Astrocyte (in vitro differentiated cells and primary cell): ENCODE measurements at regions not wholly inside any gene's neighbourhood (a gene's known extent, or its start where the extent isn't known, plus 50 kb on each side); places are given as distances from the start of the nearest gene placed in this dataset.

Source experiments
- DNase-seq: peaks from one replicate; pipeline ENCODE4 v3.0.0-alpha.2; 2010; ENCODE audit warnings: low read depth
- FAIRE-seq: peaks from 2 replicates; lab custom pipeline; 2011; peaks lifted over from hg19 to GRCh38; lab: Jason Lieb, UNC
- H2AFZ ChIP-seq: 2 replicates; pipeline ENCODE4 v1.6.0; 2012; ENCODE audit warnings: low read depth, low read length, inconsistent platforms
- H3K27ac ChIP-seq: 2 replicates; pipeline ENCODE4 v1.5.1; 2011; ENCODE audit warnings: low read depth, low read length, inconsistent platforms
- H3K27me3 ChIP-seq: 2 replicates; pipeline ENCODE4 v1.6.0; 2011; ENCODE audit warnings: low read length, inconsistent platforms; ENCODE audit not compliant: insufficient read depth
- H3K36me3 ChIP-seq: 2 replicates; pipeline ENCODE4 v1.5.1; 2011; ENCODE audit warnings: low read length, inconsistent platforms; ENCODE audit not compliant: insufficient read depth
- H3K4me1 ChIP-seq: 2 replicates; pipeline ENCODE4 v1.5.1; 2011; ENCODE audit warnings: low read length, inconsistent platforms; ENCODE audit not compliant: insufficient read depth
- H3K4me2 ChIP-seq: 2 replicates; pipeline ENCODE4 v1.6.0; 2012; ENCODE audit warnings: low read length, inconsistent platforms
- H3K4me3 ChIP-seq: 2 replicates; pipeline ENCODE4 v1.5.1; 2011; ENCODE audit warnings: low read depth, mild to moderate bottlenecking, low read length, inconsistent platforms; ENCODE audit not compliant: insufficient read depth
- H3K79me2 ChIP-seq: 2 replicates; pipeline ENCODE4 v1.6.0; 2012; ENCODE audit warnings: mild to moderate bottlenecking, low read length, inconsistent platforms; ENCODE audit not compliant: insufficient read depth
- H3K9ac ChIP-seq: 2 replicates; pipeline ENCODE4 v1.6.0; 2012; ENCODE audit warnings: mild to moderate bottlenecking, low read length, inconsistent platforms
- H3K9me3 ChIP-seq: 2 replicates; pipeline ENCODE4 v1.5.1; 2012; ENCODE audit warnings: low read depth, mild to moderate bottlenecking, low read length, inconsistent platforms; ENCODE audit not compliant: insufficient read depth
- H4K20me1 ChIP-seq: 2 replicates; pipeline ENCODE4 v1.6.0; 2012; ENCODE audit warnings: low read length, inconsistent platforms; ENCODE audit not compliant: insufficient read depth
- H3K27ac Mint-ChIP-seq: one replicate; pipeline ENCODE4 v1.8.0; 2021; ENCODE audit warnings: mild to moderate bottlenecking, mixed read lengths; ENCODE audit not compliant: unreplicated experiment
- H3K27me3 Mint-ChIP-seq: one replicate; pipeline ENCODE4 v1.8.0; 2021; ENCODE audit warnings: low read depth, mixed read lengths; ENCODE audit not compliant: unreplicated experiment
- H3K36me3 Mint-ChIP-seq: one replicate; pipeline ENCODE4 v1.8.0; 2021; ENCODE audit warnings: low read depth, mixed read lengths; ENCODE audit not compliant: unreplicated experiment
- H3K4me1 Mint-ChIP-seq: one replicate; pipeline ENCODE4 v1.8.0; 2021; ENCODE audit warnings: low read depth, mixed read lengths; ENCODE audit not compliant: unreplicated experiment
- H3K4me3 Mint-ChIP-seq: one replicate; pipeline ENCODE4 v1.8.0; 2021; ENCODE audit warnings: mild to moderate bottlenecking, moderate library complexity, mixed read lengths; ENCODE audit not compliant: unreplicated experiment
- H3K9me3 Mint-ChIP-seq: one replicate; pipeline ENCODE4 v1.8.0; 2021; ENCODE audit warnings: mild to moderate bottlenecking, mixed read lengths; ENCODE audit not compliant: unreplicated experiment
- EZH2 ChIP-seq: IDR thresholded peaks from 2 replicates; pipeline ENCODE4 v1.6.1; 2012; ENCODE audit warnings: mild to moderate bottlenecking, low read length, inconsistent platforms; ENCODE audit not compliant: insufficient read depth
- TF ChIP-seq, protein P1 (sequence below): IDR thresholded peaks from 2 replicates; pipeline ENCODE4 v1.5.1; 2011; ENCODE audit warnings: low read depth, mild to moderate bottlenecking, inconsistent platforms, low read length, moderate library complexity; ENCODE audit not compliant: insufficient read depth

DNA sequence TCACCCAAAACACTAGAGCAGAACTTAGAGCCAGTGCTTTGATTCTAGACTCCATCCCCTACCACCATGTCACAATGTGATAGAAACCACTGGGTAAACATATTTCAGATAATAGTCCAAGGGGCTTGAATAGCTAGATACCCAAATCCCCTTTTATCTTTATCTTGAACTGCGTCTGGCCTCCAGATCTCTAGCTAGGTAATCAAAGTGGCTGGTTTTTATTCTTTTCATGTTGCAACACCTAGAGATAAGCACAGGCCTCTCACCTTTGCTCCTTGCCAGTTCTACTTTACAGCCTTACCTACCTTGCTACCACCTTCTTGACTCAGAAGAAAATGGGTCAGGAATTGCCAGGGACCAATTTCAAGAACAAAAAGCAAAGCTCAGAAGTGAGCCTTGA is 171.2 kb downstream of the C1D start:
- Mint-ChIP-seq H3K27ac (no peak overlapping the region), H3K9me3 (peaks cover 4% of the 10 kb centered on the region), H3K4me3 (no peak overlapping the region), H3K36me3 (no peaks in the 10 kb centered on the region), H3K27me3 (no peaks in the 10 kb centered on the region), H3K4me1 (peaks cover 7% of the 10 kb centered on the region)
- H3K4me1 ChIP-seq, result no peaks in the 10 kb centered on the region
- no peaks in the 10 kb centered on the region for H4K20me1 ChIP-seq
- H3K4me3 ChIP-seq, result no peak overlapping the region
- no peak overlapping the region for H2AFZ ChIP-seq
- H3K4me2 ChIP-seq, result no peak overlapping the region
- FAIRE-seq (no peak), DNase-seq (no peak)
- no peaks in the 10 kb centered on the region for H3K27me3 ChIP-seq
- H3K9ac ChIP-seq, result no peak overlapping the region
- TF ChIP-seq EZH2, result no peak
- TF ChIP-seq, protein P1, sequence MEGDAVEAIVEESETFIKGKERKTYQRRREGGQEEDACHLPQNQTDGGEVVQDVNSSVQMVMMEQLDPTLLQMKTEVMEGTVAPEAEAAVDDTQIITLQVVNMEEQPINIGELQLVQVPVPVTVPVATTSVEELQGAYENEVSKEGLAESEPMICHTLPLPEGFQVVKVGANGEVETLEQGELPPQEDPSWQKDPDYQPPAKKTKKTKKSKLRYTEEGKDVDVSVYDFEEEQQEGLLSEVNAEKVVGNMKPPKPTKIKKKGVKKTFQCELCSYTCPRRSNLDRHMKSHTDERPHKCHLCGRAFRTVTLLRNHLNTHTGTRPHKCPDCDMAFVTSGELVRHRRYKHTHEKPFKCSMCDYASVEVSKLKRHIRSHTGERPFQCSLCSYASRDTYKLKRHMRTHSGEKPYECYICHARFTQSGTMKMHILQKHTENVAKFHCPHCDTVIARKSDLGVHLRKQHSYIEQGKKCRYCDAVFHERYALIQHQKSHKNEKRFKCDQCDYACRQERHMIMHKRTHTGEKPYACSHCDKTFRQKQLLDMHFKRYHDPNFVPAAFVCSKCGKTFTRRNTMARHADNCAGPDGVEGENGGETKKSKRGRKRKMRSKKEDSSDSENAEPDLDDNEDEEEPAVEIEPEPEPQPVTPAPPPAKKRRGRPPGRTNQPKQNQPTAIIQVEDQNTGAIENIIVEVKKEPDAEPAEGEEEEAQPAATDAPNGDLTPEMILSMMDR, result no peak
- no peaks in the 10 kb centered on the region for H3K9me3 ChIP-seq
- no peak overlapping the region for H3K27ac ChIP-seq
- H3K79me2 ChIP-seq, result no peaks in the 10 kb centered on the region
- H3K36me3 ChIP-seq, result no peaks in the 10 kb centered on the region

DNA sequence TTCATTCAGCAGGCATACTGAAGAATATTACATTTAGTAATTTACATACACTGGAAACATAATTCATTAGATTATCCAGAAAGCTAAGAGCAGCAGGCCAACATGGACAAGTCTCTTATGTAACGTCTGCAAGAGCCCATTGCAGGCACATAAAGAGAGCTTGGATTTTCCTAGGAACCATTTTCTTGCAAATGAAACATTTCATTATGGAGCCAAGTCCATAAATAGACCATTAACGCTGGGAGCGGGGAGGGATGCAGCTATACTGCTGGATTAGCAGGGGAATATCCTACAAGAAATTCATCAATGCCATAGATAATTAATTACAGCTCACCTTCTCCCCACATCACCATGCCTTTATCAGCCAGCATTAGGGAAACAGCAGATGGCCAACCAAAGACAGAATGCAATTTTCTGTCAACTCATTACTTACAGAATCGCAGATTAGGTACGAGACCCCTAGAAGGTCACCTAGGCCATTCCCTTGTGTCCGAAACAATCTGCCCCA is 170.4 kb downstream of the C1D start:
- Mint-ChIP-seq H3K27me3 (no peaks in the 10 kb centered on the region), H3K9me3 (peaks cover 4% of the 10 kb centered on the region), H3K4me1 (peaks cover 7% of the 10 kb centered on the region), H3K36me3 (no peaks in the 10 kb centered on the region), H3K27ac (no peak overlapping the region), H3K4me3 (no peak overlapping the region)
- H4K20me1 ChIP-seq, result no peaks in the 10 kb centered on the region
- no peaks in the 10 kb centered on the region for H3K36me3 ChIP-seq
- DNase-seq (no peak), FAIRE-seq (no peak)
- no peak overlapping the region for H3K4me2 ChIP-seq
- H3K4me3 ChIP-seq, result no peak overlapping the region
- H3K27me3 ChIP-seq, result no peaks in the 10 kb centered on the region
- TF ChIP-seq EZH2, result no peak
- TF ChIP-seq, protein P1, result no peak
- H3K4me1 ChIP-seq, result no peaks in the 10 kb centered on the region
- no peak overlapping the region for H2AFZ ChIP-seq
- no peak overlapping the region for H3K9ac ChIP-seq
- no peaks in the 10 kb centered on the region for H3K79me2 ChIP-seq
- no peaks in the 10 kb centered on the region for H3K9me3 ChIP-seq
- H3K27ac ChIP-seq, result no peak overlapping the region

DNA sequence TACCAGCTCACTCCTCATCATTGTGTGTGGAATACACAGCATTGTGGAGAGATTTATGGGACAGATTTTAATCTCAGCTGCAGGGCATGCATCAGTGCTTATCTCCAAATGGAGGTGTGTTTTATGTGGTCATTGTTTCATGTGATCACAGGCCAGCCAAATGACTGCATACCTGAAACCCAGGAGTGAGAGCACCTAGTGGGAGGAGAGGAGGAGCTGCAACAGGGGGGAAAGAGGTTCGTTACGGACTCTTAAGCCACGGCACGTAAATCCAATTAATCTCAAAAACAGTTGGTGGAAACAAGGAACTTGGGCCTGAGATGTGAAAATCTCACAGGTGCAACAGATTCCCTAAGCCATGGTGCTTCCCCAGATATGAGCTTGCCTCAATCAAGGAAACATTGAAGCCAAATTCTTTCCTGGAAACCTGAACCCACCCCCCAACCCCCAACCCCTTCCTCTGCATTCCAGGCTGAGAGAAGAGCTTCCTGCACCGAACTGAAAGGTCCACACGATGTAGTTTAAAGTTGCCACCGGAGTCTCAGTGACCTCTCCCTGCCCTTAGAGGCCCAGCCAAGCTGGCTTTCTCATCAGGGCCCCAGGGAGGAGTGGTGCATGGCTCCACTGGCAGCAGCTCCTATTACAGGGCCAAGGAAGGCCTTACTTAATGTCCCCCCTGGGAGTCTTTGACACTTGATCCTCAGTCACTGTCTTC is 167.4 kb downstream of the C1D start:
- H3K27ac Mint-ChIP-seq, result no peak overlapping the region
- H3K9ac ChIP-seq, result no peak overlapping the region
- H3K27me3 ChIP-seq, result no peaks in the 10 kb centered on the region
- no peaks in the 10 kb centered on the region for H3K36me3 Mint-ChIP-seq
- peaks cover 4% of the 10 kb centered on the region for H3K9me3 Mint-ChIP-seq
- no peaks in the 10 kb centered on the region for H3K4me1 ChIP-seq
- FAIRE-seq (no peak), DNase-seq (no peak)
- no peak overlapping the region for H3K4me3 Mint-ChIP-seq
- no peaks in the 10 kb centered on the region for H3K79me2 ChIP-seq
- no peaks in the 10 kb centered on the region for H3K36me3 ChIP-seq
- no peaks in the 10 kb centered on the region for H4K20me1 ChIP-seq
- no peak overlapping the region for H3K27ac ChIP-seq
- H2AFZ ChIP-seq, result no peak overlapping the region
- H3K9me3 ChIP-seq, result no peaks in the 10 kb centered on the region
- TF ChIP-seq, protein P1, result no peak
- TF ChIP-seq EZH2, result no peak
- H3K4me2 ChIP-seq, result no peak overlapping the region
- peaks cover 7% of the 10 kb centered on the region for H3K4me1 Mint-ChIP-seq
- H3K27me3 Mint-ChIP-seq, result peaks cover 3% of the 10 kb centered on the region
- H3K4me3 ChIP-seq, result no peak overlapping the region
